M059J (cell line): ENCODE measurements at regions not wholly inside any gene's neighbourhood (a gene's known extent, or its start where the extent isn't known, plus 50 kb on each side); places are given as distances from the start of the nearest gene placed in this dataset.

ENCODE experiments used
- DNase-seq: peaks from one replicate; pipeline ENCODE4 v3.0.0-alpha.2; 2012; ENCODE audit warnings: low read depth

- no peak for DNase-seq
These were observed 64.6 kb downstream of the FOXB2 start for GRCh38 chr9:77084094-77084493.

- peak; percentile 33 for DNase-seq
These were observed 66.0 kb downstream of the FOXB2 start for GRCh38 chr9:77085416-77085815.

GRCh38 chr9:77087506-77087905 lies 68.1 kb downstream of the FOXB2 start:
- DNase-seq = no peak

GRCh38 chr9:77092536-77092935 lies 73.1 kb downstream of the FOXB2 start:
- DNase-seq = peak; percentile 34

- no peak for DNase-seq
These were observed 74.7 kb downstream of the FOXB2 start for GRCh38 chr9:77094150-77094549.

- DNase-seq = no peak
These were observed 77.9 kb downstream of the FOXB2 start for GRCh38 chr9:77097335-77097734.

- no peak for DNase-seq
These were observed 77.9 kb upstream of the VPS13A start for GRCh38 chr9:77099388-77099787.

GRCh38 chr9:77111408-77111807 lies 65.9 kb upstream of the VPS13A start:
- no peak for DNase-seq

GRCh38 chr9:77125665-77126064 lies 51.7 kb upstream of the VPS13A start:
- no peak for DNase-seq

GRCh38 chr9:77127071-77127470 lies 50.3 kb upstream of the VPS13A start:
- DNase-seq = no peak
